Uterus (tissue), 3 donors: ENCODE measurements at regions not wholly inside any gene's neighbourhood (a gene's known extent, or its start where the extent isn't known, plus 50 kb on each side); places are given as distances from the start of the nearest gene placed in this dataset.
"Not testable (repeated sequence)": the region's sequence is repeated elsewhere in the genome, so short reads cannot be mapped to it uniquely, and the experiment has no call there.

Experiments used
- DNase-seq, 2 donors: peaks; one replicate each; pipeline ENCODE4 v3.0.0-alpha.2; 2019 to 2020
- H3K27ac ChIP-seq, 2 donors: fragments of 200-600 bp; sonication (generic); 1 replicate in 1 of 2; 2 replicates in 1 of 2; pipeline ENCODE4 v1.5.1; 2016 to 2018
- H3K27me3 ChIP-seq, 2 donors: fragments of 200-600 bp; sonication (generic); one replicate each; pipeline ENCODE4 v1.5.1; 2018 to 2019; ENCODE audit warnings: control low read depth in 1 of 2
- H3K36me3 ChIP-seq, 2 donors: fragments of 200-600 bp; sonication (generic); one replicate each; pipeline ENCODE4 v1.5.1; 2019; ENCODE audit warnings: control low read depth in 1 of 2
- H3K4me1 ChIP-seq, 2 donors: fragments of 200-600 bp; sonication (generic); one replicate each; pipeline ENCODE4 v1.5.1; 2018 to 2019; ENCODE audit warnings: control low read depth in 1 of 2
- H3K4me3 ChIP-seq, 2 donors: fragments of 200-600 bp; sonication (generic); 1 replicate in 1 of 2; 2 replicates in 1 of 2; pipeline ENCODE4 v1.5.1; 2018 to 2019; ENCODE audit warnings: mild to moderate bottlenecking in 1 of 2
- H3K9me3 ChIP-seq, 2 donors: fragments of 200-600 bp; sonication (generic); one replicate each; pipeline ENCODE4 v1.5.1; 2019; ENCODE audit warnings: control low read depth in 1 of 2
- CTCF ChIP-seq, 4 experiments: fragments of 200-600 bp in 2 of 4; fragments of 450-650 bp in 2 of 4; sonication (generic) in 2 of 4; IDR thresholded peaks; one replicate each; pipeline ENCODE4 v1.5.1; 2016 to 2019; ENCODE audit warnings: antibody characterized with exemption in 4 of 4, mild to moderate bottlenecking in 2 of 4, moderate library complexity in 1 of 4
- POLR2A ChIP-seq, 2 donors: fragments of 450-650 bp; IDR thresholded peaks; one replicate each; pipeline ENCODE4 v1.6.1; 2016; ENCODE audit warnings: antibody characterized with exemption in 2 of 2, mild to moderate bottlenecking in 1 of 2, moderate library complexity in 1 of 2
- intact Hi-C: fragments of 100-400 bp; cut with DNase I; formaldehyde crosslinking; loops from one replicate; pipeline ENCODE4 v1.15.1; 2023; ENCODE audit warnings: low total_unique reads
- donor health status: DM: yes; HTN: yes; CAD: no.

DNA sequence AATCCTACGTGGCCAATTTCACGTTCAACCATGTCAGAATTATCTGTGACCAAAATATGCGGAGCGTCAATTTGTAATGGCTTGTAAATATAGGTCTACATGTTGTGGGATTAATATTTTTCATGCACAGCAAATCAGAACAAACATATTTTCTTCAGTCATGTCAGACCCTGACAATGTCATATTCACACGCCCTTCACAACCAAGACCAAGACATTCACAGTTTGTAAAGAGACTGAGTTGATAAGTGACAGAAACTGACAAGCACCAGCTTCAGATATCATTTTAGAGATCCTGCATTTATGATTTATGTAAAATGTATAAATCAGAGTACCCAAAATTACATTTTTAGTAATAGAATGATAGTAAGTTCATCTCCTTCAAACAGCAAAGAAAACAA, 57.3 kb upstream of the NOVA1 start:
- intact Hi-C loops = no loop called here
- Histone ChIP-seq H3K27me3 (no peaks in the 10 kb centered on the region), H3K4me3 (no peak overlapping the region), H3K9me3 (no peaks in the 10 kb centered on the region), H3K27ac (no peak overlapping the region), H3K4me1 (no peaks in the 10 kb centered on the region), H3K36me3 (no peaks in the 10 kb centered on the region)
- TF ChIP-seq CTCF (IDR thresholded peaks at IDR 0.05) = no peak
- TF ChIP-seq POLR2A (IDR thresholded peaks at IDR 0.05) = no peak
- DNase-seq = no peak

DNA sequence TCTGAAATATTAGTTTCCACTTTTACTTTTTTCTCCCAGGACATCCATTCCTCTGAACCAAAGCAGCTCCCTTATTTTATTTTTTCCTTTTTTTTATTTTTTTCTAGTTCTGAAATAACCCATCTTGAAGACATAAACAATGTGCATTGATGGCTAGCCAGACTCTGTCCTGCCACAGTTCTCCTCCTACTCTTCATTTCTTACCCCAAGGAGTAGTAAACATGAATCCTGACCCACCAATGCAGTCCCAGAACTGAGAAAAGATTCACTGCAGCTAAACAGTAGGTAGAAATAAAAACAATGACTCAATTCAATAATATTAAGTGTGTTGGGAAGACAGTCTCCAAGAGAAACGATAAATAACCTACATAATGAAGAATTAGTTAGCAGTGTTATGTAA, 65.7 kb upstream of the NOVA1 start:
- TF ChIP-seq POLR2A (IDR thresholded peaks at IDR 0.05) = no peak
- no peak for DNase-seq
- intact Hi-C loops = no loop called here
- Histone ChIP-seq H3K9me3 (no peaks in the 10 kb centered on the region), H3K4me3 (no peak overlapping the region), H3K4me1 (no peaks in the 10 kb centered on the region), H3K27me3 (no peaks in the 10 kb centered on the region), H3K36me3 (no peaks in the 10 kb centered on the region), H3K27ac (peak overlapping the region; percentile 36 to 54)

GRCh38 chr14:26678732-26679420, 81.0 kb upstream of the NOVA1 start:
- H3K27ac ChIP-seq, H3K4me3 ChIP-seq, intact Hi-C loops, H3K36me3 ChIP-seq, H3K27me3 ChIP-seq, H3K4me1 ChIP-seq, H3K9me3 ChIP-seq, DNase-seq: not testable (repeated sequence)

DNA sequence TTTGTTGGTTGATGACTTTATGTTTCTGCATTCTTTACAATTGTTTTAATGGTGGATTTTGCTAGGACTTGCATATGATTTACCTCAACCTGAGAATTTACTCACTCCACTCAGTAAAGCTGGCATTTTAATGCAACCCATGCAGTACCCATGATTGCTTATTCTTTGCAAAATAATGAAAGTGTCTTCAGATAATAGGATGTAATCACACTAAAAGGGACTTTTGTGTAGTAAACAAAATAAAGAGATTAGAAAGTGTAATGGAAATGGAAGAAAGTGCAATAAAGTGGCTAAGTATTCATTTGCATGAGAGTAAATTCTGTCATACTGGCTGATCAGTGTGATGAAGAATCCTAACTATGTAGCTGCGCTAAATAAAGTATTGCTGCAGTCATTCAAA, 87.6 kb upstream of the NOVA1 start:
- no peaks in the 10 kb centered on the region for H3K27me3 ChIP-seq
- intact Hi-C loops = no loop called here
- H3K9me3 ChIP-seq = no peaks in the 10 kb centered on the region
- no peak for DNase-seq
- H3K27ac ChIP-seq = no peak overlapping the region
- H3K4me3 ChIP-seq = no peak overlapping the region
- H3K4me1 ChIP-seq = no peaks in the 10 kb centered on the region
- TF ChIP-seq CTCF (IDR thresholded peaks at IDR 0.05) (no peak), POLR2A (IDR thresholded peaks at IDR 0.05) (no peak)
- no peaks in the 10 kb centered on the region for H3K36me3 ChIP-seq

GRCh38 chr14:26687301-26687837, 89.5 kb upstream of the NOVA1 start:
- no peak for DNase-seq
- Histone ChIP-seq H3K36me3 (no peaks in the 10 kb centered on the region), H3K9me3 (no peaks in the 10 kb centered on the region), H3K27me3 (no peaks in the 10 kb centered on the region), H3K4me3 (no peak overlapping the region), H3K4me1 (no peaks in the 10 kb centered on the region), H3K27ac (no peak overlapping the region)
- TF ChIP-seq POLR2A (IDR thresholded peaks at IDR 0.05) (no peak), CTCF (IDR thresholded peaks at IDR 0.05) (no peak)
- intact Hi-C loops = no loop called here

DNA sequence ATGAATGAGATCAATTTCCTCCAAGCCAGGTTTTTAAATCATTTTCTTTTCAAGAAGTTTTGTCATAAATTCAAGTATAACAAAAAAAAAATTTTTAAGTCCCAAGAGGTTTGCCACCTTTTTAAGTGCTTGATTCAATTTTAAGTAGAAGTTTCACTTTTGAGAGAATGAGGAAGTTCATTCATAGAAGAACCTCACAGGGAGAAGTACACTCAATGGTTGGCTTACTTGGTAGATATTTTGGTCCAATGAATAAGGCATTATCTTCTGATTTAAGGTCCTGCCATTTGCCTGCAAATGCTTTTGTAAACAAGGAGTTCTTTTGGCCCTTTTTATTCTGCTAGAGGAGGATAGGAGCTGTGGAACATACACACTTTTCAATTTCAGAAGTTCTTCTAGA, 96.7 kb upstream of the NOVA1 start:
- Histone ChIP-seq H3K4me3 (no peak overlapping the region), H3K4me1 (no peaks in the 10 kb centered on the region), H3K36me3 (no peaks in the 10 kb centered on the region), H3K27ac (no peak overlapping the region), H3K9me3 (no peaks in the 10 kb centered on the region), H3K27me3 (no peaks in the 10 kb centered on the region)
- intact Hi-C loops = no loop called here
- TF ChIP-seq CTCF (IDR thresholded peaks at IDR 0.05) (no peak), POLR2A (IDR thresholded peaks at IDR 0.05) (no peak)
- no peak for DNase-seq
